WTC11 (cell line): ENCODE measurements at regions not wholly inside any gene's neighbourhood (a gene's known extent, or its start where the extent isn't known, plus 50 kb on each side); places are given as distances from the start of the nearest gene placed in this dataset.

Experiments used
- ATAC-seq: fragments of 200-7000 bp; cut with Tn5 transposase; 2 replicates; pipeline ENCODE4 v1.10.0; 2021; ENCODE audit warnings: mild to moderate bottlenecking, moderate library complexity
- CTCF ChIA-PET: fragments of 300-600 bp; sonication (Branson Sonifier 250); formaldehyde crosslinking; loops from one replicate; lab custom pipeline; 2021; ENCODE audit warnings: antibody characterized with exemption; lab: Charles Lee
- POLR2A ChIA-PET: fragments of 350-600 bp; sonication (Branson Sonifier 250); formaldehyde crosslinking; loops from one replicate; lab custom pipeline; 2021; ENCODE audit warnings: antibody characterized with exemption; lab: Charles Lee
- DNase-seq: peaks from one replicate; pipeline ENCODE4 v3.0.0; 2021; ENCODE audit warnings: low spot score
- H3K27ac Mint-ChIP-seq: 2 replicates; pipeline ENCODE4 v1.8.0; 2021; ENCODE audit warnings: mixed read lengths
- H3K27me3 Mint-ChIP-seq: 2 replicates; pipeline ENCODE4 v1.8.0; 2021; ENCODE audit warnings: low read depth, mild to moderate bottlenecking, moderate library complexity, mixed read lengths
- H3K36me3 Mint-ChIP-seq: 2 replicates; pipeline ENCODE4 v1.8.0; 2021; ENCODE audit warnings: mixed read lengths
- H3K4me1 Mint-ChIP-seq: 2 replicates; pipeline ENCODE4 v1.8.0; 2022; ENCODE audit warnings: mixed read lengths
- H3K4me3 Mint-ChIP-seq: 2 replicates; pipeline ENCODE4 v1.8.0; 2021; ENCODE audit warnings: mild to moderate bottlenecking, moderate library complexity, mixed read lengths
- H3K9me3 Mint-ChIP-seq: 2 replicates; pipeline ENCODE4 v1.8.0; 2021; ENCODE audit warnings: mixed read lengths
- ETV6 ChIP-seq: sonication (generic); formaldehyde crosslinking; IDR thresholded peaks from 2 replicates; pipeline ENCODE4 v1.8.1; 2022; ENCODE audit warnings: mild to moderate bottlenecking, missing genetic modification reagents
- JAZF1 ChIP-seq: fragments of 250-450 bp; sonication (Bioruptor Pico); IDR thresholded peaks from 2 replicates; pipeline ENCODE4 v1.9.0; 2021; ENCODE audit warnings: moderate library complexity, mild to moderate bottlenecking, inconsistent platforms
- MYBL2 ChIP-seq: sonication (generic); formaldehyde crosslinking; IDR thresholded peaks from 2 replicates; pipeline ENCODE4 v1.8.1; 2023; ENCODE audit warnings: mild to moderate bottlenecking, moderate library complexity, missing genetic modification reagents
- NFYB ChIP-seq: sonication (generic); formaldehyde crosslinking; conservative IDR thresholded peaks from 2 replicates; pipeline ENCODE4 v1.8.0; 2022; ENCODE audit warnings: low read depth, missing genetic modification reagents
- TP53 ChIP-seq: sonication (generic); formaldehyde crosslinking; IDR thresholded peaks from 2 replicates; pipeline ENCODE4 v1.8.1; 2023; ENCODE audit warnings: mild to moderate bottlenecking, missing genetic modification reagents
- ZBTB21 ChIP-seq: sonication (generic); formaldehyde crosslinking; IDR thresholded peaks from 2 replicates; pipeline ENCODE4 v1.8.1; 2023; ENCODE audit warnings: mild to moderate bottlenecking, missing genetic modification reagents, borderline replicate concordance
- ZBTB43 ChIP-seq: sonication (generic); formaldehyde crosslinking; IDR thresholded peaks from 2 replicates; pipeline ENCODE4 v1.8.1; 2023; ENCODE audit warnings: mild to moderate bottlenecking, missing genetic modification reagents
- ZNF317 ChIP-seq: sonication (generic); formaldehyde crosslinking; IDR thresholded peaks from 2 replicates; pipeline ENCODE4 v1.8.1; 2023; ENCODE audit warnings: low read depth, mild to moderate bottlenecking, moderate library complexity, missing genetic modification reagents, borderline replicate concordance
- ZNF396 ChIP-seq: fragments of 250-450 bp; sonication (Bioruptor Pico); IDR thresholded peaks from 2 replicates; pipeline ENCODE4 v1.8.0; 2021; ENCODE audit warnings: mild to moderate bottlenecking, moderate library complexity, borderline replicate concordance
- TF ChIP-seq, protein P1 (sequence below): sonication (generic); formaldehyde crosslinking; IDR thresholded peaks from 2 replicates; pipeline ENCODE4 v1.8.1; 2023; ENCODE audit warnings: mild to moderate bottlenecking, moderate library complexity, missing genetic modification reagents
- TF ChIP-seq, protein P2 (sequence below): sonication (generic); formaldehyde crosslinking; IDR thresholded peaks from 2 replicates; pipeline ENCODE4 v1.8.1; 2022; ENCODE audit warnings: low read depth, mild to moderate bottlenecking, moderate library complexity, missing genetic modification reagents, borderline replicate concordance
- TF ChIP-seq, protein P3 (sequence below): sonication (generic); formaldehyde crosslinking; IDR thresholded peaks from 2 replicates; pipeline ENCODE4 v1.8.1; 2022; ENCODE audit warnings: mild to moderate bottlenecking, moderate library complexity, missing genetic modification reagents
- TF ChIP-seq, protein P4 (sequence below): sonication (generic); formaldehyde crosslinking; IDR thresholded peaks from 2 replicates; pipeline ENCODE4 v1.8.0; 2022; ENCODE audit warnings: mild to moderate bottlenecking, missing genetic modification reagents
- TF ChIP-seq, protein P5 (sequence below): sonication (generic); formaldehyde crosslinking; conservative IDR thresholded peaks from 2 replicates; pipeline ENCODE4 v1.8.1; 2023; ENCODE audit warnings: mild to moderate bottlenecking, low read depth, missing genetic modification reagents, moderate library complexity
- TF ChIP-seq, protein P6 (sequence below): fragments of 250-450 bp; sonication (Bioruptor Pico); IDR thresholded peaks from 2 replicates; pipeline ENCODE4 v1.8.0; 2021; ENCODE audit warnings: mild to moderate bottlenecking

GRCh38 chr2:18465979-18466378 is 94.5 kb downstream of the RDH14 start (continued):
- TF ChIP-seq ZNF317 (CRISPR knock-in tag): no peak
- TF ChIP-seq, protein P1, sequence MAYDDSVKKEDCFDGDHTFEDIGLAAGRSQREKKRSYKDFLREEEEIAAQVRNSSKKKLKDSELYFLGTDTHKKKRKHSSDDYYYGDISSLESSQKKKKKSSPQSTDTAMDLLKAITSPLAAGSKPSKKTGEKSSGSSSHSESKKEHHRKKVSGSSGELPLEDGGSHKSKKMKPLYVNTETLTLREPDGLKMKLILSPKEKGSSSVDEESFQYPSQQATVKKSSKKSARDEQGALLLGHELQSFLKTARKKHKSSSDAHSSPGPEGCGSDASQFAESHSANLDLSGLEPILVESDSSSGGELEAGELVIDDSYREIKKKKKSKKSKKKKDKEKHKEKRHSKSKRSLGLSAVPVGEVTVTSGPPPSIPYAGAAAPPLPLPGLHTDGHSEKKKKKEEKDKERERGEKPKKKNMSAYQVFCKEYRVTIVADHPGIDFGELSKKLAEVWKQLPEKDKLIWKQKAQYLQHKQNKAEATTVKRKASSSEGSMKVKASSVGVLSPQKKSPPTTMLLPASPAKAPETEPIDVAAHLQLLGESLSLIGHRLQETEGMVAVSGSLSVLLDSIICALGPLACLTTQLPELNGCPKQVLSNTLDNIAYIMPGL (CRISPR knock-in tag): no peak
- TF ChIP-seq, all 79 proteins: peak for 0

DNA sequence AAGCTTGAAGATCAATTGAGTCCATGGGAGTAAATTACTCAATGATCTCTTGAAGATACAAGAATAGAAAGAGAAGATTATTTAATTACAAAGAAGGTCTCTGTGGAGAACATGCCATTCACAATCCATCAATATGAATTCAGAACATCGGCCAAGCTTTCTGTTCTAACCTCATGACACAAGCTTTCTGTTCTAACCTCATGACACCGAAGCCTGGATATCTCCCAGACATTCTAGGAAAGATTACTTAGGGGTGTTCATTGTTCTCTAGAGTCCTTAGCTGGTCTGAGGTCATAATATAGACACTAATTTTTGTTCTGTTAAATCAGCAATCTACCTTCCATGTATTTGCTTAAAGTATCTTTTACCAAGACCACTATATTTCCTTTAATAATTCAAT is 95.5 kb downstream of the RDH14 start:
- Mint-ChIP-seq H3K4me1 (no peaks in the 10 kb centered on the region), H3K36me3 (no peaks in the 10 kb centered on the region), H3K27ac (no peak overlapping the region), H3K27me3 (no peaks in the 10 kb centered on the region; the same call in 1 of the 2 replicates), H3K4me3 (no peak overlapping the region), H3K9me3 (no peaks in the 10 kb centered on the region)
- ATAC-seq (no peak), DNase-seq (no peak)
- TF ChIP-seq, protein P2, sequence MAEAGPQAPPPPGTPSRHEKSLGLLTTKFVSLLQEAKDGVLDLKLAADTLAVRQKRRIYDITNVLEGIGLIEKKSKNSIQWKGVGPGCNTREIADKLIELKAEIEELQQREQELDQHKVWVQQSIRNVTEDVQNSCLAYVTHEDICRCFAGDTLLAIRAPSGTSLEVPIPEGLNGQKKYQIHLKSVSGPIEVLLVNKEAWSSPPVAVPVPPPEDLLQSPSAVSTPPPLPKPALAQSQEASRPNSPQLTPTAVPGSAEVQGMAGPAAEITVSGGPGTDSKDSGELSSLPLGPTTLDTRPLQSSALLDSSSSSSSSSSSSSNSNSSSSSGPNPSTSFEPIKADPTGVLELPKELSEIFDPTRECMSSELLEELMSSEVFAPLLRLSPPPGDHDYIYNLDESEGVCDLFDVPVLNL (CRISPR knock-in tag): no peak
- TF ChIP-seq, protein P3, sequence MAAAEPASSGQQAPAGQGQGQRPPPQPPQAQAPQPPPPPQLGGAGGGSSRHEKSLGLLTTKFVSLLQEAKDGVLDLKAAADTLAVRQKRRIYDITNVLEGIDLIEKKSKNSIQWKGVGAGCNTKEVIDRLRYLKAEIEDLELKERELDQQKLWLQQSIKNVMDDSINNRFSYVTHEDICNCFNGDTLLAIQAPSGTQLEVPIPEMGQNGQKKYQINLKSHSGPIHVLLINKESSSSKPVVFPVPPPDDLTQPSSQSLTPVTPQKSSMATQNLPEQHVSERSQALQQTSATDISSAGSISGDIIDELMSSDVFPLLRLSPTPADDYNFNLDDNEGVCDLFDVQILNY (CRISPR knock-in tag): no peak
- TF ChIP-seq ZNF396 (CRISPR knock-in tag): no peak
- no peak for TF ChIP-seq TP53 (CRISPR knock-in tag)
- TF ChIP-seq ZBTB21 (CRISPR knock-in tag): no peak
- TF ChIP-seq ETV6: no peak
- TF ChIP-seq, protein P4, sequence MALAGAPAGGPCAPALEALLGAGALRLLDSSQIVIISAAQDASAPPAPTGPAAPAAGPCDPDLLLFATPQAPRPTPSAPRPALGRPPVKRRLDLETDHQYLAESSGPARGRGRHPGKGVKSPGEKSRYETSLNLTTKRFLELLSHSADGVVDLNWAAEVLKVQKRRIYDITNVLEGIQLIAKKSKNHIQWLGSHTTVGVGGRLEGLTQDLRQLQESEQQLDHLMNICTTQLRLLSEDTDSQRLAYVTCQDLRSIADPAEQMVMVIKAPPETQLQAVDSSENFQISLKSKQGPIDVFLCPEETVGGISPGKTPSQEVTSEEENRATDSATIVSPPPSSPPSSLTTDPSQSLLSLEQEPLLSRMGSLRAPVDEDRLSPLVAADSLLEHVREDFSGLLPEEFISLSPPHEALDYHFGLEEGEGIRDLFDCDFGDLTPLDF (CRISPR knock-in tag): no peak
- TF ChIP-seq MYBL2 (CRISPR knock-in tag): no peak
- TF ChIP-seq, protein P5, sequence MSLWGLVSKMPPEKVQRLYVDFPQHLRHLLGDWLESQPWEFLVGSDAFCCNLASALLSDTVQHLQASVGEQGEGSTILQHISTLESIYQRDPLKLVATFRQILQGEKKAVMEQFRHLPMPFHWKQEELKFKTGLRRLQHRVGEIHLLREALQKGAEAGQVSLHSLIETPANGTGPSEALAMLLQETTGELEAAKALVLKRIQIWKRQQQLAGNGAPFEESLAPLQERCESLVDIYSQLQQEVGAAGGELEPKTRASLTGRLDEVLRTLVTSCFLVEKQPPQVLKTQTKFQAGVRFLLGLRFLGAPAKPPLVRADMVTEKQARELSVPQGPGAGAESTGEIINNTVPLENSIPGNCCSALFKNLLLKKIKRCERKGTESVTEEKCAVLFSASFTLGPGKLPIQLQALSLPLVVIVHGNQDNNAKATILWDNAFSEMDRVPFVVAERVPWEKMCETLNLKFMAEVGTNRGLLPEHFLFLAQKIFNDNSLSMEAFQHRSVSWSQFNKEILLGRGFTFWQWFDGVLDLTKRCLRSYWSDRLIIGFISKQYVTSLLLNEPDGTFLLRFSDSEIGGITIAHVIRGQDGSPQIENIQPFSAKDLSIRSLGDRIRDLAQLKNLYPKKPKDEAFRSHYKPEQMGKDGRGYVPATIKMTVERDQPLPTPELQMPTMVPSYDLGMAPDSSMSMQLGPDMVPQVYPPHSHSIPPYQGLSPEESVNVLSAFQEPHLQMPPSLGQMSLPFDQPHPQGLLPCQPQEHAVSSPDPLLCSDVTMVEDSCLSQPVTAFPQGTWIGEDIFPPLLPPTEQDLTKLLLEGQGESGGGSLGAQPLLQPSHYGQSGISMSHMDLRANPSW (CRISPR knock-in tag): no peak
- TF ChIP-seq NFYB: no peak
- TF ChIP-seq JAZF1 (CRISPR knock-in tag): no peak
- TF ChIP-seq, protein P6, sequence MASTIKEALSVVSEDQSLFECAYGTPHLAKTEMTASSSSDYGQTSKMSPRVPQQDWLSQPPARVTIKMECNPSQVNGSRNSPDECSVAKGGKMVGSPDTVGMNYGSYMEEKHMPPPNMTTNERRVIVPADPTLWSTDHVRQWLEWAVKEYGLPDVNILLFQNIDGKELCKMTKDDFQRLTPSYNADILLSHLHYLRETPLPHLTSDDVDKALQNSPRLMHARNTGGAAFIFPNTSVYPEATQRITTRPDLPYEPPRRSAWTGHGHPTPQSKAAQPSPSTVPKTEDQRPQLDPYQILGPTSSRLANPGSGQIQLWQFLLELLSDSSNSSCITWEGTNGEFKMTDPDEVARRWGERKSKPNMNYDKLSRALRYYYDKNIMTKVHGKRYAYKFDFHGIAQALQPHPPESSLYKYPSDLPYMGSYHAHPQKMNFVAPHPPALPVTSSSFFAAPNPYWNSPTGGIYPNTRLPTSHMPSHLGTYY (CRISPR knock-in tag): no peak
- no peak for TF ChIP-seq ZBTB43 (CRISPR knock-in tag)
- POLR2A ChIA-PET: no interaction called here
- CTCF ChIA-PET: no interaction called here
